Activated naive CD4-positive, alpha-beta T cell treated with anti-CD3 and anti-CD28 coated beads, Interleukin-2, amount 50 U/mL, for 24 hours (primary cell): ENCODE measurements at regions not wholly inside any gene's neighbourhood (a gene's known extent, or its start where the extent isn't known, plus 50 kb on each side); places are given as distances from the start of the nearest gene placed in this dataset.
"Not testable (repeated sequence)": the region's sequence is repeated elsewhere in the genome, so short reads cannot be mapped to it uniquely, and the experiment has no call there.

Experiments
- H3K27ac Mint-ChIP-seq: one replicate; pipeline ENCODE4 v1.8.0; 2021; ENCODE audit warnings: mild to moderate bottlenecking, mixed read lengths
- H3K27me3 Mint-ChIP-seq: one replicate; pipeline ENCODE4 v1.8.0; 2021; ENCODE audit warnings: mixed read lengths
- H3K36me3 Mint-ChIP-seq: one replicate; pipeline ENCODE4 v1.8.0; 2021; ENCODE audit warnings: mixed read lengths
- H3K4me1 Mint-ChIP-seq: one replicate; pipeline ENCODE4 v1.8.0; 2021; ENCODE audit warnings: mixed read lengths
- H3K4me3 Mint-ChIP-seq: one replicate; pipeline ENCODE4 v1.8.0; 2021; ENCODE audit warnings: mild to moderate bottlenecking, mixed read lengths
- H3K9me3 Mint-ChIP-seq: one replicate; pipeline ENCODE4 v1.8.0; 2021; ENCODE audit warnings: mixed read lengths

GRCh38 chr3:145027186-145027585 lies 1055.6 kb downstream of the DIPK2A start:
- not testable (repeated sequence) for H3K4me3 Mint-ChIP-seq, H3K27me3 Mint-ChIP-seq, H3K4me1 Mint-ChIP-seq, H3K27ac Mint-ChIP-seq, H3K36me3 Mint-ChIP-seq
- H3K9me3 Mint-ChIP-seq, result peaks cover 25% of the 10 kb centered on the region

- H3K27me3 Mint-ChIP-seq, result no peaks in the 10 kb centered on the region
- peaks cover 14% of the 10 kb centered on the region for H3K9me3 Mint-ChIP-seq
- H3K36me3 Mint-ChIP-seq, result no peaks in the 10 kb centered on the region
- no peak overlapping the region for H3K27ac Mint-ChIP-seq
- no peak overlapping the region for H3K4me3 Mint-ChIP-seq
- H3K4me1 Mint-ChIP-seq, result no peaks in the 10 kb centered on the region
Measured at GRCh38 chr3:145032791-145033190, 1061.2 kb downstream of the DIPK2A start.

GRCh38 chr3:145035682-145036081 lies 1064.1 kb downstream of the DIPK2A start:
- no peaks in the 10 kb centered on the region for H3K4me1 Mint-ChIP-seq
- no peaks in the 10 kb centered on the region for H3K9me3 Mint-ChIP-seq
- H3K36me3 Mint-ChIP-seq, result no peaks in the 10 kb centered on the region
- no peak overlapping the region for H3K27ac Mint-ChIP-seq
- no peaks in the 10 kb centered on the region for H3K27me3 Mint-ChIP-seq
- H3K4me3 Mint-ChIP-seq, result no peak overlapping the region

GRCh38 chr3:145054055-145054454 lies 1082.4 kb downstream of the DIPK2A start:
- not testable (repeated sequence) for H3K36me3 Mint-ChIP-seq, H3K4me3 Mint-ChIP-seq, H3K27ac Mint-ChIP-seq, H3K27me3 Mint-ChIP-seq, H3K9me3 Mint-ChIP-seq, H3K4me1 Mint-ChIP-seq

GRCh38 chr3:145055375-145056076 lies 1083.9 kb downstream of the DIPK2A start:
- H3K27ac Mint-ChIP-seq, result no peak overlapping the region
- H3K4me3 Mint-ChIP-seq, result no peak overlapping the region
- no peaks in the 10 kb centered on the region for H3K9me3 Mint-ChIP-seq
- H3K36me3 Mint-ChIP-seq, result no peaks in the 10 kb centered on the region
- no peaks in the 10 kb centered on the region for H3K27me3 Mint-ChIP-seq
- H3K4me1 Mint-ChIP-seq, result no peaks in the 10 kb centered on the region

GRCh38 chr3:145058483-145058882 lies 1086.9 kb downstream of the DIPK2A start:
- Mint-ChIP-seq H3K27me3 (no peaks in the 10 kb centered on the region), H3K9me3 (peaks cover 11% of the 10 kb centered on the region), H3K27ac (no peak overlapping the region), H3K4me1 (no peaks in the 10 kb centered on the region), H3K4me3 (no peak overlapping the region), H3K36me3 (no peaks in the 10 kb centered on the region)

- Mint-ChIP-seq H3K4me3 (no peak overlapping the region), H3K4me1 (no peaks in the 10 kb centered on the region), H3K36me3 (no peaks in the 10 kb centered on the region), H3K9me3 (peaks cover 11% of the 10 kb centered on the region), H3K27me3 (no peaks in the 10 kb centered on the region), H3K27ac (no peak overlapping the region)
Measured at GRCh38 chr3:145063616-145064015, 1092.0 kb downstream of the DIPK2A start.

GRCh38 chr3:145070795-145071194 lies 1090.2 kb downstream of the PLOD2 start:
- no peak overlapping the region for H3K4me3 Mint-ChIP-seq
- H3K4me1 Mint-ChIP-seq, result no peaks in the 10 kb centered on the region
- H3K27me3 Mint-ChIP-seq, result peaks cover 3% of the 10 kb centered on the region
- no peak overlapping the region for H3K27ac Mint-ChIP-seq
- no peaks in the 10 kb centered on the region for H3K36me3 Mint-ChIP-seq
- peaks cover 7% of the 10 kb centered on the region for H3K9me3 Mint-ChIP-seq

GRCh38 chr3:145079436-145079835 lies 1081.5 kb downstream of the PLOD2 start:
- Mint-ChIP-seq H3K36me3 (no peaks in the 10 kb centered on the region), H3K4me1 (no peaks in the 10 kb centered on the region), H3K9me3 (no peaks in the 10 kb centered on the region), H3K4me3 (no peak overlapping the region), H3K27me3 (no peaks in the 10 kb centered on the region), H3K27ac (no peak overlapping the region)

GRCh38 chr3:145087038-145087437 lies 1073.9 kb downstream of the PLOD2 start:
- H3K36me3 Mint-ChIP-seq, result no peaks in the 10 kb centered on the region
- no peaks in the 10 kb centered on the region for H3K4me1 Mint-ChIP-seq
- no peaks in the 10 kb centered on the region for H3K27me3 Mint-ChIP-seq
- H3K27ac Mint-ChIP-seq, result no peak overlapping the region
- H3K9me3 Mint-ChIP-seq, result no peaks in the 10 kb centered on the region
- H3K4me3 Mint-ChIP-seq, result no peak overlapping the region

- Mint-ChIP-seq H3K27me3 (no peaks in the 10 kb centered on the region), H3K9me3 (no peaks in the 10 kb centered on the region)
Measured at GRCh38 chr3:145088917-145089316, 1072.1 kb downstream of the PLOD2 start.

GRCh38 chr3:145089337-145089736 lies 1071.6 kb downstream of the PLOD2 start:
- Mint-ChIP-seq H3K36me3 (no peaks in the 10 kb centered on the region), H3K4me1 (no peaks in the 10 kb centered on the region), H3K27me3 (no peaks in the 10 kb centered on the region), H3K27ac (no peak overlapping the region), H3K4me3 (no peak overlapping the region), H3K9me3 (no peaks in the 10 kb centered on the region)

More at GRCh38 chr3:145088917-145089316, 1072.1 kb downstream of the PLOD2 start:
- Mint-ChIP-seq H3K36me3 (no peaks in the 10 kb centered on the region), H3K4me1 (no peaks in the 10 kb centered on the region), H3K27ac (no peak overlapping the region), H3K4me3 (no peak overlapping the region)

- H3K27ac Mint-ChIP-seq, result no peak overlapping the region
- no peaks in the 10 kb centered on the region for H3K9me3 Mint-ChIP-seq
- no peaks in the 10 kb centered on the region for H3K36me3 Mint-ChIP-seq
- H3K27me3 Mint-ChIP-seq, result no peaks in the 10 kb centered on the region
- no peak overlapping the region for H3K4me3 Mint-ChIP-seq
- H3K4me1 Mint-ChIP-seq, result no peaks in the 10 kb centered on the region
Measured at GRCh38 chr3:145094355-145094941, 1066.5 kb downstream of the PLOD2 start.

- H3K4me1 Mint-ChIP-seq, H3K27ac Mint-ChIP-seq, H3K4me3 Mint-ChIP-seq, H3K27me3 Mint-ChIP-seq, H3K36me3 Mint-ChIP-seq, H3K9me3 Mint-ChIP-seq: not testable (repeated sequence)
Measured at GRCh38 chr3:145111141-145111540, 1049.8 kb downstream of the PLOD2 start.

GRCh38 chr3:145116769-145117168 lies 1044.2 kb downstream of the PLOD2 start:
- Mint-ChIP-seq H3K27ac (no peak overlapping the region), H3K36me3 (no peaks in the 10 kb centered on the region)

GRCh38 chr3:145118303-145118702 lies 1042.7 kb downstream of the PLOD2 start:
- no peaks in the 10 kb centered on the region for H3K27me3 Mint-ChIP-seq
- no peaks in the 10 kb centered on the region for H3K9me3 Mint-ChIP-seq
- no peak overlapping the region for H3K27ac Mint-ChIP-seq
- no peaks in the 10 kb centered on the region for H3K36me3 Mint-ChIP-seq
- H3K4me1 Mint-ChIP-seq, result no peaks in the 10 kb centered on the region
- no peak overlapping the region for H3K4me3 Mint-ChIP-seq

More at GRCh38 chr3:145116769-145117168, 1044.2 kb downstream of the PLOD2 start:
- no peaks in the 10 kb centered on the region for H3K9me3 Mint-ChIP-seq
- no peak overlapping the region for H3K4me3 Mint-ChIP-seq
- H3K27me3 Mint-ChIP-seq, result no peaks in the 10 kb centered on the region
- no peaks in the 10 kb centered on the region for H3K4me1 Mint-ChIP-seq
